ENCODE measurements at regions not wholly inside any gene's neighbourhood (a gene's known extent, or its start where the extent isn't known, plus 50 kb on each side); places are given as distances from the start of the nearest gene placed in this dataset.

GRCh38 chr3:146921693-146922092 is 316.5 kb upstream of the PLSCR5 start:
- Histone ChIP-seq H3K4me3 (no peak overlapping the region), H3K27me3 (no peaks in the 10 kb centered on the region), H3K9me3 (ENCODE audit: low read depth) (no peaks in the 10 kb centered on the region), H3K4me1 (ENCODE audit: low read depth) (no peaks in the 10 kb centered on the region), H3K36me3 (no peaks in the 10 kb centered on the region), H3K27ac (no peak overlapping the region)
- no peak for TF ChIP-seq CTCF (IDR thresholded peaks at IDR 0.05; ENCODE audit: low read depth, low read length)
- no peak for DNase-seq (ENCODE audit: low read depth in 1 of 2, low spot score in 1 of 2)

- H3K4me1 ChIP-seq (ENCODE audit: low read depth): no peaks in the 10 kb centered on the region
- no peak for TF ChIP-seq CTCF (IDR thresholded peaks at IDR 0.05; ENCODE audit: low read depth, low read length)
- no peak overlapping the region for H3K27ac ChIP-seq
- no peak overlapping the region for H3K4me3 ChIP-seq
- H3K36me3 ChIP-seq: no peaks in the 10 kb centered on the region
- no peak for DNase-seq (ENCODE audit: low read depth in 1 of 2, low spot score in 1 of 2)
- H3K27me3 ChIP-seq: no peaks in the 10 kb centered on the region
- no peaks in the 10 kb centered on the region for H3K9me3 ChIP-seq (ENCODE audit: low read depth)
These were observed 309.3 kb upstream of the PLSCR5 start for GRCh38 chr3:146914409-146914808.

GRCh38 chr3:146912241-146913015 is 307.3 kb upstream of the PLSCR5 start:
- Histone ChIP-seq H3K36me3 (no peaks in the 10 kb centered on the region), H3K27ac (no peak overlapping the region), H3K27me3 (no peaks in the 10 kb centered on the region), H3K4me1 (ENCODE audit: low read depth) (no peaks in the 10 kb centered on the region), H3K4me3 (no peak overlapping the region), H3K9me3 (ENCODE audit: low read depth) (no peaks in the 10 kb centered on the region)
- peak in 1 of 2 donors; percentile 4 for DNase-seq (ENCODE audit: low read depth in 1 of 2, low spot score in 1 of 2)
- no peak for TF ChIP-seq CTCF (IDR thresholded peaks at IDR 0.05; ENCODE audit: low read depth, low read length)

GRCh38 chr3:146903927-146904326 is 298.8 kb upstream of the PLSCR5 start:
- Histone ChIP-seq H3K9me3 (ENCODE audit: low read depth) (no peaks in the 10 kb centered on the region), H3K4me3 (no peak overlapping the region), H3K36me3 (no peaks in the 10 kb centered on the region), H3K27me3 (no peaks in the 10 kb centered on the region), H3K27ac (no peak overlapping the region), H3K4me1 (ENCODE audit: low read depth) (no peaks in the 10 kb centered on the region)
- TF ChIP-seq CTCF (IDR thresholded peaks at IDR 0.05; ENCODE audit: low read depth, low read length): no peak
- DNase-seq (ENCODE audit: low read depth in 1 of 2, low spot score in 1 of 2): no peak

- Histone ChIP-seq H3K36me3 (no peaks in the 10 kb centered on the region), H3K27ac (no peak overlapping the region), H3K9me3 (ENCODE audit: low read depth) (no peaks in the 10 kb centered on the region), H3K27me3 (no peaks in the 10 kb centered on the region), H3K4me1 (ENCODE audit: low read depth) (no peaks in the 10 kb centered on the region), H3K4me3 (no peak overlapping the region)
- no peak for DNase-seq (ENCODE audit: low read depth in 1 of 2, low spot score in 1 of 2)
- no peak for TF ChIP-seq CTCF (IDR thresholded peaks at IDR 0.05; ENCODE audit: low read depth, low read length)
These were observed 294.0 kb upstream of the PLSCR5 start for GRCh38 chr3:146899171-146899570.
